K562 (cell line): ENCODE measurements at regions not wholly inside any gene's neighbourhood (a gene's known extent, or its start where the extent isn't known, plus 50 kb on each side); places are given as distances from the start of the nearest gene placed in this dataset.

Experiments used
- ATAC-seq: fragments of 200-7000 bp; cut with Tn5 transposase; 3 replicates; pipeline ENCODE4 v1.9.1; 2020; ENCODE audit warnings: moderate library complexity
- BruUV-seq: library from RNA; stranded (reverse); fragments of 400-500 nt; replicated peaks from 2 replicates; lab custom pipeline; 2021; lab: Mats Ljungman, UMichigan
- CTCF ChIA-PET: fragments of 300-600 bp; formaldehyde crosslinking; extraction: SDS; loops from one replicate; lab custom pipeline; 2021; ENCODE audit warnings: low intra/inter-chr PET ratio; lab: Yijun Ruan, JAX
- POLR2A ChIA-PET: fragments of 300-600, 350-650 bp; sonication (Branson Sonifier 250); formaldehyde crosslinking; extraction: SDS; loops from one replicate; lab custom pipeline; 2021; ENCODE audit warnings: antibody characterized with exemption, inconsistent platforms; lab: Yijun Ruan, JAX
- DNase-seq, 4 experiments: peaks; one replicate each; pipeline versions ENCODE4 v3.0.0 to v3.0.0-alpha.2; 2011 to 2018; ENCODE audit warnings: low spot score in 3 of 4, mixed read lengths in 3 of 4; ENCODE audit errors: extremely low read depth in 1 of 4
- FAIRE-seq: peaks from 2 replicates; lab custom pipeline; 2011; peaks lifted over from hg19 to GRCh38; lab: Jason Lieb, UNC
- H2AFZ ChIP-seq: 2 replicates; pipeline ENCODE4 v1.6.0; 2011; ENCODE audit warnings: low read depth, low read length, control low read depth, inconsistent platforms
- H3K27ac ChIP-seq: fragments of 200-600 bp; 3 replicates; pipeline ENCODE4 v1.8.0; 2011; ENCODE audit warnings: low read depth, mild to moderate bottlenecking, control low read depth, inconsistent platforms, low read length, moderate library complexity, mixed read lengths; ENCODE audit errors: extremely low read depth
- H3K27me3 ChIP-seq, 2 experiments: fragments of 300-600 bp in 1 of 2; 2 replicates in 1 of 2; 3 replicates in 1 of 2; pipeline versions ENCODE4 v1.6.0 to v1.8.0; 2011; ENCODE audit warnings: inconsistent platforms in 2 of 2, low read length in 2 of 2, mild to moderate bottlenecking in 1 of 2, mixed read lengths in 1 of 2, moderate library complexity in 1 of 2; ENCODE audit not compliant: control insufficient read depth in 2 of 2, insufficient read depth in 2 of 2
- H3K36me3 ChIP-seq: fragments of 300-600 bp; 3 replicates; pipeline ENCODE4 v1.8.0; 2011; ENCODE audit warnings: mild to moderate bottlenecking, low read length, inconsistent platforms; ENCODE audit not compliant: control insufficient read depth, insufficient read depth
- H3K4me1 ChIP-seq, 2 experiments: fragments of 200-600 bp in 1 of 2; replicated peaks in 1 of 2; 2 replicates in 1 of 2; 3 replicates in 1 of 2; pipeline versions ENCODE4 v1.5.1 to v1.8.0; 2011; ENCODE audit warnings: inconsistent platforms in 2 of 2, low read length in 2 of 2, mild to moderate bottlenecking in 1 of 2, mixed read lengths in 1 of 2, moderate library complexity in 1 of 2; ENCODE audit not compliant: control insufficient read depth in 2 of 2, insufficient read depth in 2 of 2
- H3K4me2 ChIP-seq: 2 replicates; pipeline ENCODE4 v1.6.1; 2011; ENCODE audit warnings: low read length, control low read depth, inconsistent platforms, mixed read lengths; ENCODE audit not compliant: insufficient read depth
- H3K4me3 ChIP-seq: fragments of 200-600 bp; sonication (generic), shearing (Covaris generic); 2 replicates; pipeline ENCODE4 v1.5.1; 2016; ENCODE audit warnings: control low read depth, inconsistent platforms
- H3K79me2 ChIP-seq: fragments of 200-600 bp; 3 replicates; pipeline ENCODE4 v1.8.0; 2011; ENCODE audit warnings: low read length, inconsistent platforms; ENCODE audit not compliant: control insufficient read depth, insufficient read depth
- H3K9ac ChIP-seq, 2 experiments: 2 replicates each; pipeline versions ENCODE4 v1.6.0 to v1.6.1; 2011; ENCODE audit warnings: low read depth in 2 of 2, low read length in 2 of 2, control low read depth in 1 of 2, inconsistent platforms in 1 of 2, mild to moderate bottlenecking in 1 of 2, mixed read lengths in 1 of 2; ENCODE audit not compliant: insufficient read depth in 1 of 2
- H3K9me1 ChIP-seq: one replicate; pipeline ENCODE4 v1.6.0; 2011; ENCODE audit warnings: inconsistent platforms, mild to moderate bottlenecking, low read length, moderate library complexity; ENCODE audit not compliant: control insufficient read depth, insufficient read depth
- H3K9me3 ChIP-seq: replicated peaks from 2 replicates; pipeline ENCODE4 v1.5.1; 2011; ENCODE audit warnings: low read depth, low read length, inconsistent platforms; ENCODE audit not compliant: control insufficient read depth, insufficient read depth
- H4K20me1 ChIP-seq: replicated peaks from 2 replicates; pipeline ENCODE4 v1.6.1; 2011; ENCODE audit warnings: low read length, inconsistent platforms, mixed read lengths; ENCODE audit not compliant: control insufficient read depth, insufficient read depth
- CREBBP ChIP-seq: IDR thresholded peaks from one replicate; pipeline ENCODE4 v1.6.1; 2012; ENCODE audit warnings: low read depth, mild to moderate bottlenecking, control low read depth, inconsistent platforms, low read length
- EWSR1 ChIP-seq: fragments of 450-650 bp; IDR thresholded peaks from 2 replicates; pipeline ENCODE4 v1.6.1; 2018; ENCODE audit warnings: borderline replicate concordance, mild to moderate bottlenecking, low read depth, moderate library complexity; ENCODE audit not compliant: partially characterized antibody
- RFX7 ChIP-seq: fragments of 250-450 bp; sonication (Bioruptor Pico); IDR thresholded peaks from 2 replicates; pipeline ENCODE4 v1.5.1; 2021; ENCODE audit warnings: mild to moderate bottlenecking
- TEAD4 ChIP-seq, 2 experiments: sonication (generic) in 1 of 2; formaldehyde crosslinking in 1 of 2; IDR thresholded peaks; 2 replicates each; pipeline versions ENCODE4 v1.6.1 to v1.8.0; 2012 to 2022; ENCODE audit warnings: borderline replicate concordance in 1 of 2, inconsistent platforms in 1 of 2, low read length in 1 of 2, mild to moderate bottlenecking in 1 of 2, missing genetic modification reagents in 1 of 2
- ZNF316 ChIP-seq: fragments of 450-650 bp; IDR thresholded peaks from 2 replicates; pipeline ENCODE4 v1.6.1; 2016
- ZNF318 ChIP-seq, 2 experiments: fragments of 450-650 bp; IDR thresholded peaks; 2 replicates each; pipeline ENCODE4 v1.6.1; 2016; ENCODE audit warnings: mild to moderate bottlenecking in 2 of 2, borderline replicate concordance in 1 of 2, low read depth in 1 of 2, moderate library complexity in 1 of 2
- WGBS: fragments of 100-300 bp; shearing (Covaris generic); methylation state at CpG from one replicate; pipeline ENCODE4 v1.1.6; 2016; ENCODE audit warnings: low coverage, mixed read lengths; ENCODE audit not compliant: insufficient coverage; ENCODE audit errors: missing lambda C conversion rate; 5-methylcytosine and 5-hydroxymethylcytosine counted together
- in situ Hi-C: fragments of 300-500 bp; cut with MboI; formaldehyde crosslinking; loops from 4 replicates; pipeline ENCODE4 v1.15.0; 2018; ENCODE audit warnings: inconsistent platforms, mixed read lengths
- intact Hi-C: fragments of 100-400 bp; cut with micrococcal nuclease; formaldehyde crosslinking; loops from 2 replicates; pipeline ENCODE4 v1.14.2; 2022
- TF ChIP-seq, protein P1 (sequence below): fragments of 250-450 bp; sonication (Bioruptor Pico); IDR thresholded peaks from 2 replicates; pipeline ENCODE4 v1.5.0; 2021

- Histone ChIP-seq H3K27ac (no peak overlapping the region), H3K4me3 (no peak overlapping the region), H2AFZ (peak overlapping the region; percentile 73), H3K9me1 (no peaks in the 10 kb centered on the region), H3K4me1 (no peaks in the 10 kb centered on the region; a peak in 1 of 5 replicates), H4K20me1 (no peaks in the 10 kb centered on the region), H3K36me3 (no peaks in the 10 kb centered on the region), H3K4me2 (no peak overlapping the region), H3K9ac (no peak overlapping the region), H3K27me3 (no peaks in the 10 kb centered on the region), H3K9me3 (peaks cover 3% of the 10 kb centered on the region; the same call in 1 of the 2 replicates), H3K79me2 (no peaks in the 10 kb centered on the region)
- FAIRE-seq (no peak), DNase-seq (no peak), ATAC-seq (no peak)
- ChIA-PET CTCF (no interaction called here), POLR2A (no interaction called here)
- WGBS = 58% methylated on average over 3 of the region's 3 CpGs
- in situ Hi-C loops = no loop called here
- BruUV-seq = no TSS peak
- TF ChIP-seq, protein P1, sequence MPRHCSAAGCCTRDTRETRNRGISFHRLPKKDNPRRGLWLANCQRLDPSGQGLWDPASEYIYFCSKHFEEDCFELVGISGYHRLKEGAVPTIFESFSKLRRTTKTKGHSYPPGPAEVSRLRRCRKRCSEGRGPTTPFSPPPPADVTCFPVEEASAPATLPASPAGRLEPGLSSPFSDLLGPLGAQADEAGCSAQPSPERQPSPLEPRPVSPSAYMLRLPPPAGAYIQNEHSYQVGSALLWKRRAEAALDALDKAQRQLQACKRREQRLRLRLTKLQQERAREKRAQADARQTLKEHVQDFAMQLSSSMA = no peak
- TF ChIP-seq ZNF316 = peak; percentile 61
- intact Hi-C loops = no loop called here
These were observed 1146.6 kb upstream of the ZEB2 start for GRCh38 chr2:145666552-145666951.

GRCh38 chr2:145657265-145657664 lies 1137.3 kb upstream of the ZEB2 start:
- no peak for FAIRE-seq
- Histone ChIP-seq H3K79me2 (no peaks in the 10 kb centered on the region), H3K36me3 (no peaks in the 10 kb centered on the region), H3K27me3 (no peaks in the 10 kb centered on the region), H4K20me1 (no peaks in the 10 kb centered on the region), H3K4me1 (no peaks in the 10 kb centered on the region), H3K4me3 (no peak overlapping the region), H3K9me3 (no peaks in the 10 kb centered on the region), H3K9ac (no peak overlapping the region), H3K9me1 (no peaks in the 10 kb centered on the region), H2AFZ (no peak overlapping the region), H3K27ac (no peak overlapping the region), H3K4me2 (no peak overlapping the region)
- no peak for ATAC-seq
- WGBS = 59% methylated on average over 3 of the region's 3 CpGs
- CTCF ChIA-PET = no interaction called here
- DNase-seq = no peak
- POLR2A ChIA-PET = no interaction called here
- BruUV-seq = no TSS peak
- in situ Hi-C loops (no loop called here), intact Hi-C loops (no loop called here)
- TF ChIP-seq EWSR1 (no peak), ZNF318 (IDR thresholded peaks at IDR 0.05; ENCODE audit: borderline replicate concordance in 1 of 2, low read depth in 1 of 2) (no peak), CREBBP (no peak), RFX7 (no peak), TEAD4 (IDR thresholded peaks at IDR 0.05; ENCODE audit: low read length) (no peak), TEAD4 (CRISPR knock-in tag; IDR thresholded peaks at IDR 0.05; ENCODE audit: borderline replicate concordance) (no peak)
